ENCODE measurements at regions not wholly inside any gene's neighbourhood (a gene's known extent, or its start where the extent isn't known, plus 50 kb on each side); places are given as distances from the start of the nearest gene placed in this dataset.
"Not testable (repeated sequence)": the region's sequence is repeated elsewhere in the genome, so short reads cannot be mapped to it uniquely, and the experiment has no call there.

GRCh38 chr13:56134524-56134923 lies 1006.2 kb upstream of the PRR20A start:
- intact Hi-C loops (cut with micrococcal nuclease), result no loop called here
- H3K4me3 Mint-ChIP-seq, result no peak overlapping the region
- peaks cover 9% of the 10 kb centered on the region for H3K9me3 Mint-ChIP-seq
- no peak for DNase-seq (ENCODE audit: low spot score)
- no peaks in the 10 kb centered on the region for H3K27me3 Mint-ChIP-seq (ENCODE audit: insufficient read depth)
- H3K36me3 Mint-ChIP-seq (ENCODE audit: low read depth), result peaks cover 1% of the 10 kb centered on the region
- no peaks in the 10 kb centered on the region for H3K4me1 Mint-ChIP-seq (ENCODE audit: low read depth)
- H3K27ac Mint-ChIP-seq, result no peak overlapping the region

GRCh38 chr13:56166864-56167263 lies 973.9 kb upstream of the PRR20A start:
- Mint-ChIP-seq H3K4me3 (no peak overlapping the region), H3K27ac (no peak overlapping the region), H3K9me3 (peaks cover 13% of the 10 kb centered on the region), H3K36me3 (ENCODE audit: low read depth) (no peaks in the 10 kb centered on the region), H3K4me1 (ENCODE audit: low read depth) (no peaks in the 10 kb centered on the region), H3K27me3 (ENCODE audit: insufficient read depth) (no peaks in the 10 kb centered on the region)
- DNase-seq (ENCODE audit: low spot score), result no peak
- intact Hi-C loops (cut with micrococcal nuclease), result no loop called here

GRCh38 chr13:56168581-56168980 lies 972.1 kb upstream of the PRR20A start:
- no peak for DNase-seq (ENCODE audit: low spot score)
- no peaks in the 10 kb centered on the region for H3K4me1 Mint-ChIP-seq (ENCODE audit: low read depth)
- peaks cover 17% of the 10 kb centered on the region for H3K9me3 Mint-ChIP-seq
- intact Hi-C loops (cut with micrococcal nuclease), result no loop called here
- H3K4me3 Mint-ChIP-seq, result no peak overlapping the region
- no peaks in the 10 kb centered on the region for H3K36me3 Mint-ChIP-seq (ENCODE audit: low read depth)
- no peak overlapping the region for H3K27ac Mint-ChIP-seq
- no peaks in the 10 kb centered on the region for H3K27me3 Mint-ChIP-seq (ENCODE audit: insufficient read depth)

GRCh38 chr13:56173346-56173745 lies 967.4 kb upstream of the PRR20A start:
- Mint-ChIP-seq H3K27ac (no peak overlapping the region), H3K27me3 (ENCODE audit: insufficient read depth) (no peaks in the 10 kb centered on the region), H3K36me3 (ENCODE audit: low read depth) (no peaks in the 10 kb centered on the region), H3K4me1 (ENCODE audit: low read depth) (no peaks in the 10 kb centered on the region), H3K4me3 (no peak overlapping the region), H3K9me3 (peaks cover 21% of the 10 kb centered on the region)
- no peak for DNase-seq (ENCODE audit: low spot score)
- intact Hi-C loops (cut with micrococcal nuclease), result no loop called here

- Mint-ChIP-seq H3K4me1 (ENCODE audit: low read depth) (no peaks in the 10 kb centered on the region), H3K36me3 (ENCODE audit: low read depth) (no peaks in the 10 kb centered on the region), H3K27me3 (ENCODE audit: insufficient read depth) (no peaks in the 10 kb centered on the region), H3K9me3 (peaks cover 5% of the 10 kb centered on the region), H3K27ac (no peak overlapping the region), H3K4me3 (no peak overlapping the region)
- intact Hi-C loops (cut with micrococcal nuclease), result loop anchor here (10.0 kb wide), 1 partner anchor 492 kb away; no protein-coding TSS in a partner anchor
- DNase-seq (ENCODE audit: low spot score), result no peak
Observed at GRCh38 chr13:56182598-56182997, 958.1 kb upstream of the PRR20A start.

- Mint-ChIP-seq H3K27me3 (ENCODE audit: insufficient read depth) (no peaks in the 10 kb centered on the region), H3K9me3 (peaks cover 11% of the 10 kb centered on the region), H3K36me3 (ENCODE audit: low read depth) (no peaks in the 10 kb centered on the region), H3K4me3 (no peak overlapping the region), H3K4me1 (ENCODE audit: low read depth) (no peaks in the 10 kb centered on the region), H3K27ac (no peak overlapping the region)
- intact Hi-C loops (cut with micrococcal nuclease), result loop anchor here (10.0 kb wide), 1 partner anchor 487 kb away; no protein-coding TSS in a partner anchor
- no peak for DNase-seq (ENCODE audit: low spot score)
Observed at GRCh38 chr13:56187331-56187730, 953.4 kb upstream of the PRR20A start.

GRCh38 chr13:56188582-56188981 lies 952.1 kb upstream of the PRR20A start:
- not testable (repeated sequence) for H3K36me3 Mint-ChIP-seq (ENCODE audit: low read depth); H3K27ac Mint-ChIP-seq; DNase-seq (ENCODE audit: low spot score); H3K4me3 Mint-ChIP-seq; H3K27me3 Mint-ChIP-seq (ENCODE audit: insufficient read depth); H3K4me1 Mint-ChIP-seq (ENCODE audit: low read depth)
- peaks cover 11% of the 10 kb centered on the region for H3K9me3 Mint-ChIP-seq
- intact Hi-C loops (cut with micrococcal nuclease), result loop anchor here (10.0 kb wide), 1 partner anchor 486 kb away; no protein-coding TSS in a partner anchor

- Mint-ChIP-seq H3K27ac (no peak overlapping the region), H3K36me3 (ENCODE audit: low read depth) (no peaks in the 10 kb centered on the region), H3K27me3 (ENCODE audit: insufficient read depth) (no peaks in the 10 kb centered on the region), H3K4me1 (ENCODE audit: low read depth) (no peaks in the 10 kb centered on the region), H3K4me3 (no peak overlapping the region), H3K9me3 (peaks cover 11% of the 10 kb centered on the region)
- no peak for DNase-seq (ENCODE audit: low spot score)
- intact Hi-C loops (cut with micrococcal nuclease), result loop anchor here (10.0 kb wide), 1 partner anchor 485 kb away; no protein-coding TSS in a partner anchor
Observed at GRCh38 chr13:56189439-56189838, 951.3 kb upstream of the PRR20A start.

GRCh38 chr13:56189978-56190377 lies 950.7 kb upstream of the PRR20A start:
- Mint-ChIP-seq H3K27me3 (ENCODE audit: insufficient read depth) (no peaks in the 10 kb centered on the region), H3K4me1 (ENCODE audit: low read depth) (no peaks in the 10 kb centered on the region), H3K4me3 (no peak overlapping the region), H3K36me3 (ENCODE audit: low read depth) (no peaks in the 10 kb centered on the region), H3K27ac (no peak overlapping the region), H3K9me3 (peaks cover 11% of the 10 kb centered on the region)
- intact Hi-C loops (cut with micrococcal nuclease), result loop anchor here (10.0 kb wide), 1 partner anchor 485 kb away; no protein-coding TSS in a partner anchor
- DNase-seq (ENCODE audit: low spot score), result no peak

- Mint-ChIP-seq H3K27me3 (ENCODE audit: insufficient read depth) (no peaks in the 10 kb centered on the region), H3K9me3 (peaks cover 21% of the 10 kb centered on the region), H3K4me1 (ENCODE audit: low read depth) (no peaks in the 10 kb centered on the region), H3K36me3 (ENCODE audit: low read depth) (no peaks in the 10 kb centered on the region), H3K27ac (no peak overlapping the region), H3K4me3 (no peak overlapping the region)
- intact Hi-C loops (cut with micrococcal nuclease), result no loop called here
- no peak for DNase-seq (ENCODE audit: low spot score)
Observed at GRCh38 chr13:56198350-56198749, 942.4 kb upstream of the PRR20A start.

GRCh38 chr13:56201834-56202233 lies 938.9 kb upstream of the PRR20A start:
- no peak overlapping the region for H3K4me3 Mint-ChIP-seq
- no peaks in the 10 kb centered on the region for H3K27me3 Mint-ChIP-seq (ENCODE audit: insufficient read depth)
- H3K4me1 Mint-ChIP-seq (ENCODE audit: low read depth), result no peaks in the 10 kb centered on the region
- no peak for DNase-seq (ENCODE audit: low spot score)
- H3K9me3 Mint-ChIP-seq, result peaks cover 18% of the 10 kb centered on the region
- H3K27ac Mint-ChIP-seq, result no peak overlapping the region
- no peaks in the 10 kb centered on the region for H3K36me3 Mint-ChIP-seq (ENCODE audit: low read depth)
- intact Hi-C loops (cut with micrococcal nuclease), result no loop called here

- peaks cover 35% of the 10 kb centered on the region for H3K9me3 Mint-ChIP-seq
- H3K4me1 Mint-ChIP-seq (ENCODE audit: low read depth), result no peaks in the 10 kb centered on the region
- no peak overlapping the region for H3K4me3 Mint-ChIP-seq
- H3K36me3 Mint-ChIP-seq (ENCODE audit: low read depth), result no peaks in the 10 kb centered on the region
- H3K27ac Mint-ChIP-seq, result no peak overlapping the region
- intact Hi-C loops (cut with micrococcal nuclease), result no loop called here
- no peaks in the 10 kb centered on the region for H3K27me3 Mint-ChIP-seq (ENCODE audit: insufficient read depth)
- no peak for DNase-seq (ENCODE audit: low spot score)
Observed at GRCh38 chr13:56216221-56216620, 924.5 kb upstream of the PRR20A start.

- no peak for DNase-seq (ENCODE audit: low spot score)
- Mint-ChIP-seq H3K27ac (no peak overlapping the region), H3K36me3 (ENCODE audit: low read depth) (no peaks in the 10 kb centered on the region), H3K9me3 (peaks cover 25% of the 10 kb centered on the region), H3K4me3 (no peak overlapping the region), H3K4me1 (ENCODE audit: low read depth) (no peaks in the 10 kb centered on the region), H3K27me3 (ENCODE audit: insufficient read depth) (no peaks in the 10 kb centered on the region)
- intact Hi-C loops (cut with micrococcal nuclease), result no loop called here
Observed at GRCh38 chr13:56247692-56248091, 893.0 kb upstream of the PRR20A start.

GRCh38 chr13:56271686-56272085 lies 869.0 kb upstream of the PRR20A start:
- H3K27me3 Mint-ChIP-seq (ENCODE audit: insufficient read depth), result no peaks in the 10 kb centered on the region
- no peak for DNase-seq (ENCODE audit: low spot score)
- intact Hi-C loops (cut with micrococcal nuclease), result no loop called here
- H3K36me3 Mint-ChIP-seq (ENCODE audit: low read depth), result no peaks in the 10 kb centered on the region
- H3K4me1 Mint-ChIP-seq (ENCODE audit: low read depth), result no peaks in the 10 kb centered on the region
- no peak overlapping the region for H3K4me3 Mint-ChIP-seq
- peaks cover 7% of the 10 kb centered on the region for H3K9me3 Mint-ChIP-seq
- H3K27ac Mint-ChIP-seq, result no peak overlapping the region
